ENCODE measurements at regions not wholly inside any gene's neighbourhood (a gene's known extent, or its start where the extent isn't known, plus 50 kb on each side); places are given as distances from the start of the nearest gene placed in this dataset.

- no peak overlapping the region for H3K27ac ChIP-seq (ENCODE audit: low read length)
- ChIA-PET POLR2A (no interaction called here), CTCF (no interaction called here)
- no peaks in the 10 kb centered on the region for H3K4me1 ChIP-seq (ENCODE audit: control insufficient read depth, insufficient read depth, low read length)
- peaks cover 10% of the 10 kb centered on the region for H3K9me3 ChIP-seq (ENCODE audit: control insufficient read depth, insufficient read depth, low read depth, low read length)
- no peaks in the 10 kb centered on the region for H3K27me3 ChIP-seq (ENCODE audit: control insufficient read depth, insufficient read depth, low read length)
- DNase-seq (ENCODE audit: low read depth, low spot score) (no peak), ATAC-seq (no peak)
- TF ChIP-seq POLR2AphosphoS5 (IDR thresholded peaks at IDR 0.05; ENCODE audit: low read depth, low read length): no peak
- no peak for TF ChIP-seq CTCF (IDR thresholded peaks at IDR 0.05)
- TF ChIP-seq TCF7L2 (IDR thresholded peaks at IDR 0.05; ENCODE audit: low read depth, low read length): no peak
- H3K36me3 ChIP-seq (ENCODE audit: control insufficient read depth, insufficient read depth, low read length): no peaks in the 10 kb centered on the region
- in situ Hi-C loops (cut with HindIII; ENCODE audit: low pct_unique_long_range_greater_than_20kb, low sequenced_read_pairs) (no loop called here), intact Hi-C loops (cut with micrococcal nuclease; ENCODE audit: unreplicated experiment) (no loop called here)
- BruUV-seq (replicated peaks): no TSS peak
- H3K4me3 ChIP-seq (ENCODE audit: low read depth in 2 of 2, low read length in 2 of 2): no peak overlapping the region
These were observed 1025.4 kb downstream of the SQOR start for GRCh38 chr15:46660096-46660842.

GRCh38 chr15:46670258-46670657 lies 1035.4 kb downstream of the SQOR start:
- Histone ChIP-seq H3K4me3 (ENCODE audit: low read depth in 2 of 2, low read length in 2 of 2) (no peak overlapping the region), H3K36me3 (ENCODE audit: control insufficient read depth, insufficient read depth, low read length) (no peaks in the 10 kb centered on the region), H3K9me3 (ENCODE audit: control insufficient read depth, insufficient read depth, low read depth, low read length) (peaks cover 3% of the 10 kb centered on the region; the same call in 1 of the 2 replicates), H3K4me1 (ENCODE audit: control insufficient read depth, insufficient read depth, low read length) (no peaks in the 10 kb centered on the region), H3K27ac (ENCODE audit: low read length) (no peak overlapping the region), H3K27me3 (ENCODE audit: control insufficient read depth, insufficient read depth, low read length) (no peaks in the 10 kb centered on the region)
- POLR2A ChIA-PET: no interaction called here
- CTCF ChIA-PET: no interaction called here
- intact Hi-C loops (cut with micrococcal nuclease; ENCODE audit: unreplicated experiment): no loop called here
- in situ Hi-C loops (cut with HindIII; ENCODE audit: low pct_unique_long_range_greater_than_20kb, low sequenced_read_pairs): no loop called here
- TF ChIP-seq SIN3A (IDR thresholded peaks at IDR 0.05; ENCODE audit: borderline replicate concordance, insufficient read depth, low read depth, low read length): no peak
- no TSS peak for BruUV-seq (replicated peaks)
- DNase-seq (ENCODE audit: low read depth, low spot score) (no peak), ATAC-seq (no peak)

- peaks cover 4% of the 10 kb centered on the region; the same call in 1 of the 2 replicates for H3K9me3 ChIP-seq (ENCODE audit: control insufficient read depth, insufficient read depth, low read depth, low read length)
- no peak overlapping the region for H3K4me3 ChIP-seq (ENCODE audit: low read depth in 2 of 2, low read length in 2 of 2)
- no peaks in the 10 kb centered on the region for H3K4me1 ChIP-seq (ENCODE audit: control insufficient read depth, insufficient read depth, low read length)
- in situ Hi-C loops (cut with HindIII; ENCODE audit: low pct_unique_long_range_greater_than_20kb, low sequenced_read_pairs): no loop called here
- ATAC-seq (no peak), DNase-seq (ENCODE audit: low read depth, low spot score) (no peak)
- TF ChIP-seq TCF7L2 (IDR thresholded peaks at IDR 0.05; ENCODE audit: low read depth, low read length) (no peak), REST (IDR thresholded peaks at IDR 0.05; ENCODE audit: insufficient read depth in 1 of 2, low read depth in 2 of 2, low read length in 1 of 2) (no peak), SIN3A (IDR thresholded peaks at IDR 0.05; ENCODE audit: borderline replicate concordance, insufficient read depth, low read depth, low read length) (no peak), POLR2AphosphoS5 (IDR thresholded peaks at IDR 0.05; ENCODE audit: low read depth, low read length) (no peak), CTCF (IDR thresholded peaks at IDR 0.05) (no peak)
- BruUV-seq (replicated peaks): no TSS peak
- H3K27me3 ChIP-seq (ENCODE audit: control insufficient read depth, insufficient read depth, low read length): no peaks in the 10 kb centered on the region
- ChIA-PET POLR2A (no interaction called here), CTCF (no interaction called here)
- H3K36me3 ChIP-seq (ENCODE audit: control insufficient read depth, insufficient read depth, low read length): no peaks in the 10 kb centered on the region
- no peak overlapping the region for H3K27ac ChIP-seq (ENCODE audit: low read length)
- intact Hi-C loops (cut with micrococcal nuclease; ENCODE audit: unreplicated experiment): no loop called here
These were observed 1036.5 kb downstream of the SQOR start for GRCh38 chr15:46671336-46671735.
